ENCODE measurements at regions not wholly inside any gene's neighbourhood (a gene's known extent, or its start where the extent isn't known, plus 50 kb on each side); places are given as distances from the start of the nearest gene placed in this dataset.

- DNase-seq, result no peak
Measured at GRCh38 chr12:24025153-24025798, 75.8 kb upstream of the SOX5 start.

- DNase-seq, result no peak
Measured at GRCh38 chr12:24023081-24023480, 73.6 kb upstream of the SOX5 start.

GRCh38 chr12:24021164-24021502, 71.7 kb upstream of the SOX5 start:
- no peak for DNase-seq

GRCh38 chr12:24020397-24021163, 71.1 kb upstream of the SOX5 start:
- no peak for DNase-seq

GRCh38 chr12:24015833-24016160, 66.3 kb upstream of the SOX5 start:
- no peak for DNase-seq

GRCh38 chr12:24014915-24015832, 65.7 kb upstream of the SOX5 start:
- no peak for DNase-seq

- no peak for DNase-seq
Measured at GRCh38 chr12:24014240-24014639, 64.8 kb upstream of the SOX5 start.

GRCh38 chr12:24012528-24012927, 63.1 kb upstream of the SOX5 start:
- no peak for DNase-seq

GRCh38 chr12:24011927-24012507, 62.5 kb upstream of the SOX5 start:
- DNase-seq, result no peak

- no peak for DNase-seq
Measured at GRCh38 chr12:24008166-24008565, 58.7 kb upstream of the SOX5 start.
